H9 (cell line): ENCODE measurements at regions not wholly inside any gene's neighbourhood (a gene's known extent, or its start where the extent isn't known, plus 50 kb on each side); places are given as distances from the start of the nearest gene placed in this dataset.
A peak's percentile ranks its signal among the peaks of the same experiment; 100 is the strongest.

Source experiments
- DNase-seq: peaks from one replicate; pipeline ENCODE4 v3.0.0-alpha.2; 2017
- H2AFZ ChIP-seq: one replicate; pipeline ENCODE4 v1.6.1; 2013; ENCODE audit warnings: mild to moderate bottlenecking, low read length, control low read depth, moderate library complexity
- H2AK5ac ChIP-seq: 2 replicates; pipeline ENCODE4 v1.6.1; 2013; ENCODE audit warnings: low read length, control low read depth, mixed read lengths; ENCODE audit not compliant: insufficient read length
- H2BK120ac ChIP-seq: one replicate; pipeline ENCODE4 v1.6.1; 2013; ENCODE audit warnings: low read depth, mild to moderate bottlenecking, low read length, control low read depth, inconsistent platforms; ENCODE audit not compliant: poor library complexity, severe bottlenecking
- H2BK12ac ChIP-seq: 2 replicates; pipeline ENCODE4 v1.6.1; 2013; ENCODE audit warnings: low read length, control low read depth, mixed read lengths, low read depth; ENCODE audit not compliant: insufficient read length
- H2BK15ac ChIP-seq: 2 replicates; pipeline ENCODE4 v1.6.1; 2013; ENCODE audit warnings: low read depth, low read length, control low read depth
- H2BK20ac ChIP-seq: one replicate; pipeline ENCODE4 v1.6.1; 2013; ENCODE audit warnings: low read depth, mild to moderate bottlenecking, low read length, control low read depth, inconsistent platforms; ENCODE audit not compliant: poor library complexity, severe bottlenecking
- H2BK5ac ChIP-seq: 2 replicates; pipeline ENCODE4 v1.6.1; 2013; ENCODE audit warnings: low read length, control low read depth, mixed read lengths; ENCODE audit not compliant: insufficient read length
- H3K14ac ChIP-seq: 2 replicates; pipeline ENCODE4 v1.6.1; 2013; ENCODE audit warnings: low read length, control low read depth; ENCODE audit not compliant: insufficient read depth
- H3K18ac ChIP-seq: 2 replicates; pipeline ENCODE4 v1.6.1; 2013; ENCODE audit warnings: low read depth, mild to moderate bottlenecking, mixed read lengths, low read length, control low read depth; ENCODE audit not compliant: insufficient read length
- H3K23ac ChIP-seq: 2 replicates; pipeline ENCODE4 v1.6.1; 2013; ENCODE audit warnings: low read length, control low read depth, mixed read lengths, low read depth; ENCODE audit not compliant: insufficient read length
- H3K23me2 ChIP-seq: 2 replicates; pipeline ENCODE4 v1.6.1; 2013; ENCODE audit warnings: low read depth, mild to moderate bottlenecking, mixed read lengths, low read length, control low read depth; ENCODE audit not compliant: insufficient read length, poor library complexity, severe bottlenecking
- H3K27ac ChIP-seq: 2 replicates; pipeline ENCODE4 v1.5.1; 2013; ENCODE audit warnings: low read length, control low read depth, mixed read lengths, low read depth; ENCODE audit not compliant: insufficient read length
- H3K27me3 ChIP-seq: 2 replicates; pipeline ENCODE4 v1.6.1; 2013; ENCODE audit warnings: low read length, control low read depth, inconsistent platforms; ENCODE audit not compliant: insufficient read depth
- H3K4ac ChIP-seq: 2 replicates; pipeline ENCODE4 v1.6.1; 2013; ENCODE audit warnings: low read depth, mild to moderate bottlenecking, control low read depth, inconsistent platforms, low read length, moderate library complexity
- H3K4me1 ChIP-seq: 2 replicates; pipeline ENCODE4 v1.6.1; 2013; ENCODE audit warnings: low read length, control low read depth, inconsistent platforms; ENCODE audit not compliant: insufficient read depth
- H3K4me2 ChIP-seq: 2 replicates; pipeline ENCODE4 v1.6.1; 2013; ENCODE audit warnings: low read length, control low read depth, mixed read lengths; ENCODE audit not compliant: insufficient read length, insufficient read depth
- H3K56ac ChIP-seq: 2 replicates; pipeline ENCODE4 v1.6.1; 2013; ENCODE audit warnings: low read depth, mild to moderate bottlenecking, mixed read lengths, low read length, control low read depth; ENCODE audit not compliant: insufficient read length
- H3K79me1 ChIP-seq: 2 replicates; pipeline ENCODE4 v1.6.1; 2013; ENCODE audit warnings: low read depth, mild to moderate bottlenecking, moderate library complexity, low read length, control low read depth, inconsistent platforms; ENCODE audit not compliant: insufficient read depth, poor library complexity, severe bottlenecking
- H3K79me2 ChIP-seq: 2 replicates; pipeline ENCODE4 v1.6.1; 2013; ENCODE audit warnings: low read length, control low read depth, inconsistent platforms; ENCODE audit not compliant: insufficient read depth
- H3K9ac ChIP-seq: 2 replicates; pipeline ENCODE4 v1.6.1; 2013; ENCODE audit warnings: low read length, control low read depth, mixed read lengths; ENCODE audit not compliant: insufficient read length; ENCODE audit errors: extremely low read depth
- H3K9me3 ChIP-seq: one replicate; pipeline ENCODE4 v1.6.1; 2013; ENCODE audit warnings: low read depth, low read length, inconsistent platforms; ENCODE audit not compliant: control insufficient read depth
- H3T11ph ChIP-seq: one replicate; pipeline ENCODE4 v1.6.1; 2013; ENCODE audit warnings: mild to moderate bottlenecking, low read length, control low read depth, inconsistent platforms
- H4K20me1 ChIP-seq: one replicate; pipeline ENCODE4 v1.6.1; 2013; ENCODE audit not compliant: control insufficient read depth, insufficient read length, insufficient read depth
- H4K5ac ChIP-seq: 2 replicates; pipeline ENCODE4 v1.6.1; 2013; ENCODE audit warnings: low read depth, mild to moderate bottlenecking, mixed read lengths, low read length, control low read depth; ENCODE audit not compliant: insufficient read length
- H4K8ac ChIP-seq: replicated peaks from 2 replicates; pipeline ENCODE4 v1.6.1; 2013; ENCODE audit warnings: low read length, control low read depth, mixed read lengths, low read depth; ENCODE audit not compliant: insufficient read length
- H4K91ac ChIP-seq: 2 replicates; pipeline ENCODE4 v1.6.1; 2013; ENCODE audit warnings: low read depth, mild to moderate bottlenecking, moderate library complexity, mixed read lengths, low read length, control low read depth; ENCODE audit not compliant: insufficient read length
- H3K27ac Mint-ChIP-seq, 3 experiments: 2 replicates in 2 of 3; 3 replicates in 1 of 3; pipeline ENCODE4 v1.8.0; 2020 to 2021; ENCODE audit warnings: mixed read lengths in 3 of 3, mild to moderate bottlenecking in 1 of 3, moderate library complexity in 1 of 3
- H3K27me3 Mint-ChIP-seq: 2 replicates; pipeline ENCODE4 v1.8.0; 2021; ENCODE audit warnings: low read depth, mild to moderate bottlenecking, moderate library complexity, mixed read lengths
- H3K36me3 Mint-ChIP-seq, 3 experiments: 2 replicates in 2 of 3; 3 replicates in 1 of 3; pipeline ENCODE4 v1.8.0; 2020 to 2021; ENCODE audit warnings: low read depth in 3 of 3, mixed read lengths in 3 of 3; ENCODE audit not compliant: insufficient read depth in 1 of 3
- H3K4me1 Mint-ChIP-seq, 2 experiments: 2 replicates each; pipeline ENCODE4 v1.8.0; 2020; ENCODE audit warnings: mixed read lengths in 2 of 2
- H3K4me3 Mint-ChIP-seq, 2 experiments: 2 replicates in 1 of 2; 3 replicates in 1 of 2; pipeline ENCODE4 v1.8.0; 2020 to 2021; ENCODE audit warnings: mild to moderate bottlenecking in 2 of 2, mixed read lengths in 2 of 2, moderate library complexity in 1 of 2
- H3K9me3 Mint-ChIP-seq, 2 experiments: 2 replicates in 1 of 2; 3 replicates in 1 of 2; pipeline ENCODE4 v1.8.0; 2020; ENCODE audit warnings: mild to moderate bottlenecking in 2 of 2, mixed read lengths in 2 of 2, moderate library complexity in 1 of 2
- WGBS: extraction: QIAGEN DNeasy Blood & Tissue Kit; methylation state at CpG from one replicate; pipeline ENCODE4 v1.1.7; 2013; ENCODE audit warnings: missing lambda C conversion rate, low lambda C conversion rate, mixed read lengths; ENCODE audit not compliant: insufficient read length; ENCODE audit errors: extremely low coverage; 5-methylcytosine and 5-hydroxymethylcytosine counted together
- TF ChIP-seq, protein P1 (sequence below): fragments of 200-600 bp; sonication (generic); conservative IDR thresholded peaks from 3 replicates; pipeline ENCODE4 v1.8.0; 2021; ENCODE audit warnings: antibody characterized with exemption, mild to moderate bottlenecking

DNA sequence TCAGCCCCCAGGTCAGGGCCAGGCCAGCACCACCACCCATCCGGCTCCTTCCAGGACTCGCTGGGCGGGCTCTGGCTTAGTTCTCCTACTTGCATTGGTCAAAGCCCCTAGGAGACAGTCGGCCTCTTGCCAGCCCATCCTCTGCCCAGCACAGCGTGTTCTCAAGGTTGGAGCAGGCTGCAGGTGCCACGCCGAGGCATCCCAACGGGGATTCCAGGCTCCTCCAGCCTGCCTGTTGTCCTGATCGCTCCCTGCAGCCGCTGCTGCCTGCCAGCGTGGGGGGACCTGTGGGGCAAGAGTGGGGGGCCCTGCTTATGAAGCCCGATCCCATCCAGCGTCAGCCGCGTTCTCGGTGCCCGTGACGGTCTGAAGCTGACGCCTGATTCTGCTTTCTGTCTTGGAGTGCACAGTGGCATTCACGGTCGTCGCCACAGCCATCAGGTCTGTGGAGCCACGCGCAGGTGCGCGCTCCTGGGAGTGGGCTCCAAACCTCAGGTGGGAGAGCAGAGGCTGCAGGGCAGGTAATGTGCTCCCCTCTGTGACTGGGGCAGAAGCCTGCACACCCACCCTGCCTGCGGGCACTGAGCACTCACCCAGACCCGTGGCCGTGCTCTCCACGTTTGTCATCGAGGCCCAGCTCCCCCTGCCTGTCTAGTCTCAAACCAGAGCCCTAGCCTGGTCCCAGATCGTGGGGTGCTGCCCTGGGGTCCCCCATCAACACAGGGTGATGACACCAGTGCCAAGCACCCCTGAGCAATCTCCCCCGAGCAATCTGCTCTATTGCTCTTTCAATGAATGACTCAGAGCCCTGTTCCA lies 991.6 kb downstream of the BRD1 start:
- no peak overlapping the region for H2BK20ac ChIP-seq
- TF ChIP-seq, protein P1, sequence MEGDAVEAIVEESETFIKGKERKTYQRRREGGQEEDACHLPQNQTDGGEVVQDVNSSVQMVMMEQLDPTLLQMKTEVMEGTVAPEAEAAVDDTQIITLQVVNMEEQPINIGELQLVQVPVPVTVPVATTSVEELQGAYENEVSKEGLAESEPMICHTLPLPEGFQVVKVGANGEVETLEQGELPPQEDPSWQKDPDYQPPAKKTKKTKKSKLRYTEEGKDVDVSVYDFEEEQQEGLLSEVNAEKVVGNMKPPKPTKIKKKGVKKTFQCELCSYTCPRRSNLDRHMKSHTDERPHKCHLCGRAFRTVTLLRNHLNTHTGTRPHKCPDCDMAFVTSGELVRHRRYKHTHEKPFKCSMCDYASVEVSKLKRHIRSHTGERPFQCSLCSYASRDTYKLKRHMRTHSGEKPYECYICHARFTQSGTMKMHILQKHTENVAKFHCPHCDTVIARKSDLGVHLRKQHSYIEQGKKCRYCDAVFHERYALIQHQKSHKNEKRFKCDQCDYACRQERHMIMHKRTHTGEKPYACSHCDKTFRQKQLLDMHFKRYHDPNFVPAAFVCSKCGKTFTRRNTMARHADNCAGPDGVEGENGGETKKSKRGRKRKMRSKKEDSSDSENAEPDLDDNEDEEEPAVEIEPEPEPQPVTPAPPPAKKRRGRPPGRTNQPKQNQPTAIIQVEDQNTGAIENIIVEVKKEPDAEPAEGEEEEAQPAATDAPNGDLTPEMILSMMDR: no peak
- no CpG with 5 or more reads among the region's 33 CpGs for WGBS

More for the DNA sequence above, 991.6 kb downstream of the BRD1 start:
- Histone ChIP-seq H3T11ph (no peak overlapping the region), H2BK120ac (no peak overlapping the region), H3K23ac (no peak overlapping the region), H4K5ac (no peak overlapping the region), H3K9ac (no peak overlapping the region), H3K4me2 (no peak overlapping the region), H2BK5ac (no peak overlapping the region), H2BK12ac (no peak overlapping the region), H3K18ac (no peak overlapping the region), H4K91ac (no peak overlapping the region), H4K20me1 (no peaks in the 10 kb centered on the region), H3K4me1 (no peaks in the 10 kb centered on the region), H2BK15ac (no peak overlapping the region), H4K8ac (no peak overlapping the region), H3K56ac (no peak overlapping the region), H3K4ac (no peak overlapping the region), H3K9me3 (no peaks in the 10 kb centered on the region), H3K79me2 (no peaks in the 10 kb centered on the region), H3K27ac (no peak overlapping the region), H3K27me3 (no peaks in the 10 kb centered on the region), H3K14ac (no peak overlapping the region), H2AK5ac (no peak overlapping the region), H2AFZ (no peak overlapping the region), H3K23me2 (no peaks in the 10 kb centered on the region), H3K79me1 (no peaks in the 10 kb centered on the region)
- Mint-ChIP-seq H3K27me3 (peaks cover 19% of the 10 kb centered on the region), H3K36me3 (peaks cover 5 to 12% (median 7%) of the 10 kb centered on the region in 3 experiments; a peak in 6 of 7 replicates), H3K9me3 (peaks cover 22 to 24% of the 10 kb centered on the region in 2 experiments), H3K27ac (peak overlapping the region in 1 of 3 experiments; percentile 72; a peak in 1 of 7 replicates), H3K4me1 (peaks cover 0 to 8% of the 10 kb centered on the region in 2 experiments; a peak in 3 of 4 replicates), H3K4me3 (no peak overlapping the region)
- DNase-seq: no peak
